HG02943 (cell line): ENCODE measurements at regions not wholly inside any gene's neighbourhood (a gene's known extent, or its start where the extent isn't known, plus 50 kb on each side); places are given as distances from the start of the nearest gene placed in this dataset.

ENCODE experiments used
- ATAC-seq: cut with Tn5 transposase; IDR thresholded peaks from one replicate; pipeline ENCODE4 v1.9.1; 2021; ENCODE audit warnings: mild to moderate bottlenecking, low read depth, moderate library complexity; ENCODE audit not compliant: unreplicated experiment

GRCh38 chr6:105641504-105641903 is 238.6 kb upstream of the PREP start:
- ATAC-seq, result no peak

DNA sequence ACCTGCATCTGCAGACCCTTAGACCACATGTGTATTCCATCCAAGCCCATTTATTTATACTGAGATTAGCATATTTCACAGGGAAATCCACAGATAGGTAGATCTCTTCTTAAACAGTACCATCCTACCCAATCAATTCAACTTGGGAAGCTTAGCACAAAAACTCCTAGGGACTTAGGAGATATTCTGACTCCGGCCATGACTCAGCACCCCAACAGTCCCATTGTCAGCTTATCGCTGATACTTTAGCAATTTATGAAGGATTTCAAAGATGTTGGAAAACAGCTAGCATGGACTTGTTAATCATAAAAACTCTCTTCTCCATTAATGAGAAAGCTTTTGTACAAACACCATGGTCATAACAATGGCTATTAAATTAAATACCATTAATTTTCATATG is 236.2 kb upstream of the PREP start:
- ATAC-seq, result no peak

GRCh38 chr6:105633814-105634213 is 230.9 kb upstream of the PREP start:
- ATAC-seq, result no peak

DNA sequence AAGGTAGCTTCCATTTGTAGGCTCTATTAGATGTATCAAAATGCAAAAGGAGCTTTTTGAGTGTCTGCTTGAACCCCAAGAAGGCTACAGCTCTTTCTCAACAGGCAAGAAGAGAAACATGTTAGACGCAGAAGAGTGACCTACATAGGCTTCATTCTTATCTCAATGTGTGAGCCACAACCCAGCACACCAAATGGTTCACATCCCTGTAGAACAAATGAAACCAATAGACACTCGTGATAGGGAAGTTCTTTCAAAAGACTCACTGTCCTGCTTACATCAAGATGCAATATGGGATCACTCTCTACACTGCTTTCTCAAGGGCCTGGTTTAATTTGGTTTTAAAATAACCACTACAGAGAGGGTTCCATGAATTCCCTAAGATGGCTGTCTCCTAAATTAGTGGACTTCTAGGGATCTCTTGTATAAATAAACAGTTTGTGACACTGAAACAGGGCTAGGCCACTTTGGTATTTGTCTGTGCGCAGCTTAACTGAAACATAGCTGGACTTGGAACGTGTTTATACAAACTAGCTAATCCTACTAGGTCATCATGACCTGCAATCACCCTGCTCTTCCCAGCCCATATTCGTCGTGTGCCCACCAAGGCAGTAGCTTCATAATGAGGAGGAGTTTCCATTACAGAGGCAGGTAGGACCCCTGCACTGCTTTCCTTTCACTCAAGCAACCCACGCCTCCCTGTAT is 225.4 kb upstream of the PREP start:
- no peak for ATAC-seq

DNA sequence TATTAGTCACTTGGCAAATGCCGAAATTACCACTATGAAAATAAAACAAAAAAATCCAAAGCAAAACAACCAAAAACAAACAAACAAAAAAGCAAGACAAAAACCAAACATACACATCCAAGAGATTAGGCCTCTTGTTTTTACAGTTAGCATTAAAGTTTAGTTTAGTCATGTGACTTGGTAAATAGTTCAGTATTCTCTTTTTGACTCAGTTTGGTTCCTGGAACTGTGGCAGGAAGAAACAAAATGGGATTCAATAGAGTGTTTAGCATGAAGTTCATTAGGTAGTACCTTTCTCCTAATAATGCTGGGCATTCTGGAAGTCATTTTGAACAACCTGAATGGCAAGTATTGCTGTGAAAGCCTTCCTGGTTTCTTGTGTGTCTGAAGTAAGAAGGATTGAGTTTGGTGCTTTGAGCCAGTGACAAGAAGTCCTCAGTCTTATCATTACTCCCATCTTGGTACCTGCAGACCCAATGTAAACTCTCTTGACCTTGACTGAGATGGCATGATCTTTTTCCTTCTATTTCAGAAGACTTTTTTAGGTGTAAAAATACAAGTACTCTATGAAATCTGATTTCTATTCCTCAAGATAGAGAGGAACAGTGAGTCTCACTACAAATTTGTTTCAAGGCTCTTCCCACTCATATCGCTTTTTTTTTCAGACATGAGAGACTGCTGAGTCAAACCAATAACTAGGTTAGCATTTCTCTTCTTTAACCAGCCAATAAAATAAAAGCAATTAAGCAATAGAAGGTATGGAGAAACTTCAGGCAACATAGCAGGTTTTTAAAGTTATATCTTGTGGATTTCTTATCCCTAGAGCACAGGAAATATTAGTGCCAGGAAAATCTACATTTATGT is 223.6 kb upstream of the PREP start:
- ATAC-seq, result no peak

DNA sequence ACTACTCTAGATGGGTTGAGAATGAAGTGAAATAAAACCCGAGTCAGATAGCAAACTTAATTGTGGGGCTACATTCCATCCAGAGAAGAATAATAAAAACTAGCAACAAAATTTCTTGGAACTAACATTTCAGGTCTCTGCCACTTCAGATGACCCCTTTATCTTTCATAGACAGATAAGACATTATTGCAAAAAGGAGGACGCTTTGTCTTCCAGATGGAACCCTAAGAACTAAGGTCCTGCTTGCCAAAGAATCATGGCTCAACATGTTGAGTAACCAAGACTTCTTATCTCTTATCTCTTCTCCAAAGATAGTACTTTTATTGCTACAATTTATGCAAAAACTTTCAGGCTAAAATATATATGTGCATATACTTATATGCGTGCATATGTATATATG is 221.1 kb upstream of the PREP start:
- ATAC-seq, result no peak

DNA sequence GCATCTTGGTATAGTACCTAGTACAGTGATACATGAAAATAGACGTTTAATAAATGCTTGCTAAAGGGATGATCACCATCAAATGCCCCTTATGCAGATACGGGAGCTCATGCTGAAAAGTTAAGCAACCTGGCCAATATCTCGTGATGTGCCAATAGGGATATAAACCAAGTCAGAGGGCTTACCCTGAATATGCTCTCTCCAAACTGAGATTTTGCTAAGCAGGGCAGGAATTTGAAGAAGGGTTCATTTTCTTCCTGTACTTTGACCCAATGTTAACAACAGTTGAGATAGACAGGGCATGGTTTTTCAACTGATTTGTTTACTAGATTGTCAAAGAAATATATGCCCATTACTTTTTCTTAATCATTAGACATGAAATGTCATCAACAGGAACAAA is 219.3 kb upstream of the PREP start:
- no peak for ATAC-seq

- ATAC-seq, result no peak
Observed at GRCh38 chr6:105621564-105622175, 218.8 kb upstream of the PREP start.

GRCh38 chr6:105620878-105621277 is 218.0 kb upstream of the PREP start:
- ATAC-seq, result no peak

DNA sequence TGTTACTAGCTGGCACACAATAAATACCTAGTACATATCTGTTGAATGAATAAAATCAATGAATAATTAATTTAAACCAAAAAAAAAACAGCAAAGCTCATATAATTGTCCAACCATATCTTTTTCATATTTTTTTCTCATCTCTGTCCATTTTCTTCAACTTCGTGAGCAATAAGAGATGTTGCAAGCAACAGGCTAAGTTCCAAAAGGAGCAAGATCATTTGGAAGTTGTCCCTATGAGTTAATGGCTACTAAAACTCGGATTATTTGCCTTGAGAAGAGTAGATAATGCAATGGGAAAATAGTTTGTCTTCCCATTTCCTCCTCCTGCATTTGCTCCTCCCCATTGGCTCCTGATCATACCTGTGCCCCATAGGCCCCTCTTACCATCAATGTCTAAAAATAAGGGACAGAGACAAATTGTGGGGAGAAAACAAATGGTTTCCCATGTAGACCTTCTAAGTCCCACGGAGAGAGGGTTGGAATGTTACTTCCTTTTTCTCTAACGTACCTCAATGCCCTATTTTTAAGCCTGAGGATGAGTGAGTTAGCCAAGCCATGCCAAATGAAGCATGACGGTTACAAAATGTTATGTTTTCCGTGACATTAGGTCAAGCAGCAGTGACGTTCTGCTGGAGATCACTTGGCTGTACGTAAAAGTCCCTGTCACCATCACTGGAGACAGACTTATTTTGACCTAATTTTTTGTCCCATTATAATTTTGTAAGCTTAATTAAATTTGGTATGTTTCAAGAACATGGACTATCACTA is 217.3 kb upstream of the PREP start:
- no peak for ATAC-seq

DNA sequence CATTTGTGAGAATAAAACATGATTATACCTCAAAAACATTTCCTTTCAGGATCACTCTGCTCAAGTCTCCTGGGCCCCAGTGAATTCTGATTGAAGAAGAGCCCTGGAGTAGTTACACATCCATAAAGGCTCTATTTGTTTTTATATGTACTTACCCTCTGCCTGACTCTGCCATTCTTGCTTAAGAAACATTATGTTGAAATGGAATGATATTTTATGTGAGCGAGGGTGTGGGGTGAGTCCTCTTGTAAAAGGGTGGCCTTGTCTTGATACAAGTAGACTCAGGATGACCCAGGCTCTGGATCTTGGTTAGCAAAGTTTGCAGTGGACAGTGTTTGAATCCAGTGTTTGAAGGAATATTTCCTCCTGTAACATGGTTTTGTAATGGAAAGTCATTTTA is 215.4 kb upstream of the PREP start:
- no peak for ATAC-seq

DNA sequence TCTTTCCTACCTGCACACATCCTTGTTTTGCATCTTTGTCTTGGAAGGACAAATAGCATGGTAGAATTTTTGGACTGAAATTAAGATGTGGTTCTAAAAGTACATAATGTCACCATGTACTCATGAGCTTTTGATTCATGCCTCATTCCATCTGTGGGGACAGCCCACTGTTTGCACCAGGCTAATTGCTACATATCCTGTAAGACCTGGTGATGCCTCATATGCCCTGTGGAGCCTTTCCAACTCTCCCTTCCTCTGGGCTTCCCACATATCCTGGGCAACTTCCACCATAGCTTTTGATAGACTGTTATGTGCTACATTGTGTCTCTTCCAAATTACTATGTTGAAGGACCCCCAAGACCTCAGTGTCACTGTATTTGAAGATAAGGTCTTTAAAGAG is 213.6 kb upstream of the PREP start:
- no peak for ATAC-seq

- ATAC-seq, result no peak
Observed at GRCh38 chr6:105611606-105612005, 208.7 kb upstream of the PREP start.

DNA sequence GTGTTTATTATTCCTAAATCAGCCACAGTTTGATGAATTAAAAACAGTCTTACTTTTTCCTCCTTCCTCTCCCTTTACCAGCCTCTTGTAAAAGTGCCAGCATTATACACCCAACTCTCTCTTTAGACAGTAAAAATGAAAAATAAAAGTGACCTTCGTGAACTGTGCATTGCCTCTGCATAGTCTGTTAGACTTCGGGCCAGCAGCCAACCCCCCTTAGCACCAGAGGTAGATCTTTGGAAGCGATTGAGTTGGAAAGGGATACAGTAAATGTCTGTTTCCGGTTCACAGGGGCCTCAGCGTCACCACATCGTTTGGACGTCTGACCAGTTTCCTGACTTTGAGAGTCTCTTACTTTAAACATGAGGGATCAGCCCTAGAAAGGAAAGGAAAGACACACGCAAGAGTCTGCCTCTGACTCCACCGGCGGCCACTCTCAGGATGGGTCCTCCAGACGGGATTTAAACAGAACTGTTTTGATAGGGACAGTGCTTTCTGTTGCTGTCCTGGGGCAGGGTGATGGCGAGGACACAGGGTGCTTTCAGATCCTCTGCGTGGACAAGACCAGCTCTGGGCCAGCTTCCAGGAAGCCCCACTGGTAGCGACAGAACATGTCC is 206.6 kb upstream of the PREP start:
- ATAC-seq, result no peak

GRCh38 chr6:105608711-105609374 is 206.0 kb upstream of the PREP start:
- ATAC-seq, result no peak

- ATAC-seq, result no peak
Observed at GRCh38 chr6:105607636-105608621, 205.0 kb upstream of the PREP start.

DNA sequence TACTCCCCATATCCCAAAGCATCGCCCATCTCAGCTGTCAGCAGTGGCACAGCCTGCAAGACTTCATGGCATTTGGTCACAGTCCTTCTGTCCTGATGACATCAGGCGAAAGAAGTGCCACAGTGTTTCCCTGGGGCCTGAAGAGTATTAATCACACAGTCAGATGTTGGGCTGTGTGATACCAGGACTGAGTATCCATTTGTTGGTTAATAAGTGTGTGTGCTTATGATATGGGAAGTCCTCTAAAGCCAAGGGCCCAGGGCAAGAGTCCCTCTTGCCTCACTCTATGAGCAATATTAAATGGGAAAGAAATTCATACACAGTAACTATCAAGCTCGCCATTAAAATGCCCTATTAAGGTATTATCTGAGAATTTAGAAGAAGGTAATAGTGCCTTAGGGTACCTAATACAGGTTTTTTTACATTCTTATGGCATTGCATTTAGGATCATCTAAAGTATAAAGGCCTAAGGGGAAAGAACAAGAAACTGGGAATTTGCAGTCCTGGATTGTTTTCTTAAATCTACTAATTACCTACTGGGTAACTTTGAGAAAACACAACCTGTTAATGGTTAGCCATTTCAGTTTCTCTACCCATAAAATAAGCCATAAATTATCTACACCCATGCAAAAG is 204.1 kb upstream of the PREP start:
- ATAC-seq, result no peak

DNA sequence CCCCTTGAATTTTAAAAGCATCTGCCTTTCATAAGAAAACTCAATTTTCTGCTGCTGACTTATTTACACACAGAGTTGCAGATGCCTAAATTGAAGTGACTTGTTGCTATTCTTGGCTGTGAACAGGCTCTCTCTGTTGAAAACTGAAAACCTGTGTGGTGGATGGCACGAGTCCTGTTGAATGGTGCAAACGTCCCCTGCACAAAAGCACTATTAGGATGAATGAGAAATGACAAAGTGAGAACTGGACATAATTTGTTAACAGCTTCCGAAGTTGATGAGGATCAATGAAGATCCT is 201.7 kb upstream of the PREP start:
- no peak for ATAC-seq
